ENCODE measurements at regions not wholly inside any gene's neighbourhood (a gene's known extent, or its start where the extent isn't known, plus 50 kb on each side); places are given as distances from the start of the nearest gene placed in this dataset.
"Not testable (repeated sequence)": the region's sequence is repeated elsewhere in the genome, so short reads cannot be mapped to it uniquely, and the experiment has no call there.

GRCh38 chr2:87534273-87534889, 213.5 kb upstream of the PLGLB2 start:
- TF ChIP-seq CTCF (IDR thresholded peaks at IDR 0.05); POLR2A (IDR thresholded peaks at IDR 0.05); POLR2AphosphoS5 (IDR thresholded peaks at IDR 0.05; ENCODE audit: insufficient read depth in 1 of 2, low read depth in 1 of 2): not testable (repeated sequence)
